ENCODE measurements at regions not wholly inside any gene's neighbourhood (a gene's known extent, or its start where the extent isn't known, plus 50 kb on each side); places are given as distances from the start of the nearest gene placed in this dataset.
A peak's percentile ranks its signal among the peaks of the same experiment; 100 is the strongest.

DNA sequence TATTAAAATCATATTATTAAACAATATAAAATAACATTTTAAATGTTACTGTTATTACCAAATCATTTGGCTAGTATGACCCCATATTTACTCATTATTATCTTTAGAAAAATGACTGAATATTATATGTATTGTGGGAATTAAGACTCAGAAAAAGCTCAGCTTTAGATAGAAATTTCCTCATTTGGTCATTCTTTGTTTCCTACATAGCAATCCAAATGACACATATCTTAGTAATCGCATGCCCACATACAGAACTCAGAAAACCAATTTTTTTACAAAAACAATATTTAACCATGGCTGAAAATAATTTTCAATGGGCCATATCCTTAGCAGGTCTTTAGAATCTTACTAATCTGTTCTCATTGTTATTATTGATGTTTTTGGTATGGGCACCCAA is 53.8 kb upstream of the TSLP start:
- TF ChIP-seq, protein P1, sequence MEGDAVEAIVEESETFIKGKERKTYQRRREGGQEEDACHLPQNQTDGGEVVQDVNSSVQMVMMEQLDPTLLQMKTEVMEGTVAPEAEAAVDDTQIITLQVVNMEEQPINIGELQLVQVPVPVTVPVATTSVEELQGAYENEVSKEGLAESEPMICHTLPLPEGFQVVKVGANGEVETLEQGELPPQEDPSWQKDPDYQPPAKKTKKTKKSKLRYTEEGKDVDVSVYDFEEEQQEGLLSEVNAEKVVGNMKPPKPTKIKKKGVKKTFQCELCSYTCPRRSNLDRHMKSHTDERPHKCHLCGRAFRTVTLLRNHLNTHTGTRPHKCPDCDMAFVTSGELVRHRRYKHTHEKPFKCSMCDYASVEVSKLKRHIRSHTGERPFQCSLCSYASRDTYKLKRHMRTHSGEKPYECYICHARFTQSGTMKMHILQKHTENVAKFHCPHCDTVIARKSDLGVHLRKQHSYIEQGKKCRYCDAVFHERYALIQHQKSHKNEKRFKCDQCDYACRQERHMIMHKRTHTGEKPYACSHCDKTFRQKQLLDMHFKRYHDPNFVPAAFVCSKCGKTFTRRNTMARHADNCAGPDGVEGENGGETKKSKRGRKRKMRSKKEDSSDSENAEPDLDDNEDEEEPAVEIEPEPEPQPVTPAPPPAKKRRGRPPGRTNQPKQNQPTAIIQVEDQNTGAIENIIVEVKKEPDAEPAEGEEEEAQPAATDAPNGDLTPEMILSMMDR (IDR thresholded peaks at IDR 0.05; ENCODE audit: insufficient read depth, low read length, severe bottlenecking): no peak
- DNase-seq (ENCODE audit: low read depth) (peak; percentile 43), FAIRE-seq (no peak)
- Histone ChIP-seq H3K27me3 (ENCODE audit: control insufficient read depth, insufficient read depth, low read length) (no peaks in the 10 kb centered on the region), H3K4me3 (ENCODE audit: low read depth, low read length) (no peak overlapping the region), H3K36me3 (ENCODE audit: control insufficient read depth, insufficient read depth, low read length) (no peaks in the 10 kb centered on the region)

Measured in bronchial epithelial cell (primary cell).